Esophagus muscularis mucosa (tissue), 4 donors: ENCODE measurements at regions not wholly inside any gene's neighbourhood (a gene's known extent, or its start where the extent isn't known, plus 50 kb on each side); places are given as distances from the start of the nearest gene placed in this dataset.

ENCODE experiments used
- CTCF ChIP-seq, 3 experiments: fragments of 200-600 bp in 2 of 3; fragments of 450-650 bp in 1 of 3; sonication (generic) in 2 of 3; IDR thresholded peaks; one replicate each; pipeline ENCODE4 v1.5.1; 2017 to 2019; ENCODE audit warnings: antibody characterized with exemption in 3 of 3, mild to moderate bottlenecking in 2 of 3, moderate library complexity in 1 of 3
- EP300 ChIP-seq: sonication (generic); formaldehyde crosslinking; IDR thresholded peaks from one replicate; pipeline ENCODE4 v1.6.1; 2017; ENCODE audit warnings: antibody characterized with exemption
- POLR2A ChIP-seq: fragments of 450-650 bp; IDR thresholded peaks from one replicate; pipeline ENCODE4 v1.6.1; 2017; ENCODE audit warnings: antibody characterized with exemption, moderate library complexity, mild to moderate bottlenecking, low read depth

- TF ChIP-seq POLR2A = no peak
- TF ChIP-seq CTCF (IDR thresholded peaks at IDR 0.05) = no peak
- no peak for TF ChIP-seq EP300
These were observed 62.1 kb upstream of the CNIH3 start for GRCh38 chr1:224554056-224554455.
